ENCODE measurements at regions not wholly inside any gene's neighbourhood (a gene's known extent, or its start where the extent isn't known, plus 50 kb on each side); places are given as distances from the start of the nearest gene placed in this dataset.

GRCh38 chr12:77351860-77352259 is 286.5 kb upstream of the E2F7 start:
- no peak for TF ChIP-seq CTCF (IDR thresholded peaks at IDR 0.05; ENCODE audit: low read depth, low read length)
- H3K4me3 ChIP-seq (ENCODE audit: low read depth, low read length): no peak overlapping the region

- no peak overlapping the region for H3K4me3 ChIP-seq (ENCODE audit: low read depth, low read length)
- TF ChIP-seq CTCF (IDR thresholded peaks at IDR 0.05; ENCODE audit: low read depth, low read length): no peak
Measured at GRCh38 chr12:77349689-77350370, 284.5 kb upstream of the E2F7 start.

GRCh38 chr12:77347017-77347416 is 281.6 kb upstream of the E2F7 start:
- H3K4me3 ChIP-seq (ENCODE audit: low read depth, low read length): no peak overlapping the region
- TF ChIP-seq CTCF (IDR thresholded peaks at IDR 0.05; ENCODE audit: low read depth, low read length): no peak

GRCh38 chr12:77345336-77345735 is 280.0 kb upstream of the E2F7 start:
- TF ChIP-seq CTCF (IDR thresholded peaks at IDR 0.05; ENCODE audit: low read depth, low read length): no peak
- no peak overlapping the region for H3K4me3 ChIP-seq (ENCODE audit: low read depth, low read length)

- TF ChIP-seq CTCF (IDR thresholded peaks at IDR 0.05; ENCODE audit: low read depth, low read length): no peak
- no peak overlapping the region for H3K4me3 ChIP-seq (ENCODE audit: low read depth, low read length)
Measured at GRCh38 chr12:77344651-77345050, 279.3 kb upstream of the E2F7 start.

GRCh38 chr12:77343291-77343690 is 277.9 kb upstream of the E2F7 start:
- H3K4me3 ChIP-seq (ENCODE audit: low read depth, low read length): no peak overlapping the region
- TF ChIP-seq CTCF (IDR thresholded peaks at IDR 0.05; ENCODE audit: low read depth, low read length): no peak

GRCh38 chr12:77342253-77342652 is 276.9 kb upstream of the E2F7 start:
- H3K4me3 ChIP-seq (ENCODE audit: low read depth, low read length): no peak overlapping the region
- no peak for TF ChIP-seq CTCF (IDR thresholded peaks at IDR 0.05; ENCODE audit: low read depth, low read length)
